GM10266 (cell line): ENCODE measurements at regions not wholly inside any gene's neighbourhood (a gene's known extent, or its start where the extent isn't known, plus 50 kb on each side); places are given as distances from the start of the nearest gene placed in this dataset.

Experiments used
- DNase-seq: peaks from one replicate; pipeline ENCODE4 v3.0.0; 2012; ENCODE audit errors: extremely low spot score
- CTCF ChIP-seq: IDR thresholded peaks from 2 replicates; pipeline ENCODE4 v1.5.1; 2012; ENCODE audit warnings: mild to moderate bottlenecking, low read depth; ENCODE audit not compliant: control insufficient read depth, insufficient read depth; ENCODE audit errors: missing control alignments

DNA sequence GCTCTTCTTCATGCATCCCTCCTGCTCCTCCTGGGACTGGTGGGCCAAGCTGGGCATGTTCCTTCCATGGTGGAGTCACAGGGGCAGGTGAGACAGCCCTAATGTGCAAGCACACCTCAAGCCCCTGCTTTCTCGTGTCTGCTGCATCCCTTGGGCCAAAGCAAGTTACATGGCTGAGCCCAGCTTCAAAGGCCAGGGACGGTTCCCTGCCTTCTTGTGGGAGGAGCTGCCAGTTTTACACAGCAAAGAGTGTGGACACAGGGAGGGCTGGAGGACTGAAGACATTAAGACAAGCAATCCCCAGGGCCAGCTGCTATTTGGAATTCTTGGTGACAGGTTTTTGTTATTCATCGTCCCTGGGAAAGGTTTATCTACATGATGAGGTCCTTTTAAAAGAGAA, 175.2 kb upstream of the CACNA1E start:
- DNase-seq: no peak
- TF ChIP-seq CTCF: no peak

GRCh38 chr1:181310560-181310959, 172.8 kb upstream of the CACNA1E start:
- TF ChIP-seq CTCF: no peak

DNA sequence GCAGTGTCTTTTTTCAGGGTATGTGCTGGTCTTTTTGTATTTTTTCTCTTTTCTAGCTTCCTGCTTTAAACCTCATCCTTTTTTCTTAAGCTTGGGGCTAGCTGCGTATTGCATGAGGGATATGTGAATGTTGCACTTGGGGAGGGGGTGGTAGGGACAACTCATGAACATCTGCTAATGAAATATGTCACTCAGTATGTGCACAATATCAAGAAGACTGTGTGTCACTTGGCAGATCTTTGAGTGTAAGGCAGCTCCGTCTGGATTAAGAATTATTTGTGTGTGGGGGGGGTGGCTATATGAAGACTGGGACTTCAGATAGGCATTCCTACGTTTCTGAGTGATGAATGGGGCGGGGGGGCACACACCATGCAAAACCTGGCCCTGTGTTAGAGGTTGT, 170.4 kb upstream of the CACNA1E start:
- DNase-seq: no peak
- no peak for TF ChIP-seq CTCF

More at GRCh38 chr1:181310560-181310959, 172.8 kb upstream of the CACNA1E start:
- no peak for DNase-seq

- no peak for DNase-seq
- no peak for TF ChIP-seq CTCF
Observed at GRCh38 chr1:181313466-181313865, 169.9 kb upstream of the CACNA1E start.

DNA sequence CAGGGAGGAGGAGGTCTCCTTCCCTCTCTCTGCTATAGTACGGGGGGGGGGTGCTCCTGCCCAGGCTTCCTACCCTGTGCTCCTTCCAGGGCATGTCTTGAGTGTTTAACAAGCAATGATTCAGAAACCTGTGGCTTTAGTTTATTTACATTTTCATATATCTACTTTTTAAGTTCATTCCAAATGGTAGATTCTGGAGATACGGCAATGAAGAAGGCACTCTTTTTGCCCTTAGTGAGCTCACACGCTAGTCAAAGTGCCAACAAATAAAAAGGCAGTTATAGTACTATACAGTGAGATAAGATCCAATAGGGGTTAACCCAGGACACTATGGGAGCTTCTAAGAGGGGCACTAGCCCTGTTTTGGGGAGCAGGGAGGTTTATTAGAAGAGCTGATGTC, 169.3 kb upstream of the CACNA1E start:
- no peak for DNase-seq
- no peak for TF ChIP-seq CTCF

DNA sequence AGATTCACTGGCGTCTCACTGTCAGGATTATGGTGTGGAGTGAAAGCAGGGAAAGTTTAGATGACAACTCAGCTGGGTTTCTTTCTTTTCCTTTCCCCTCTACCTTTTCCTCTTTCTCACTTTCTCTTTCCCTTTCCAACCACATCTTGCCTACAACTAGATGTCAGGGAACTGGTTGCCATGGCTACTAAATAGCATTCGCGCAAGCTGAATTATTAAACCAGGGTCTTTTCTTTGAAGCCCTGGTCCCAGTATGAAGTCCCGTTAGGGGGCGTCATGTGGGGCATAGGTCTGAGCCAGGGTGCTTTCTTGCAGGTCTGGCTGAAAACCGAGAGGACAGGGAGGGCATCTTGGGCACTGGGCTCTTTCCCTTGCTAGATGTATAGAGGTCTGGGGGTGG, 168.4 kb upstream of the CACNA1E start:
- no peak for DNase-seq
- no peak for TF ChIP-seq CTCF

DNA sequence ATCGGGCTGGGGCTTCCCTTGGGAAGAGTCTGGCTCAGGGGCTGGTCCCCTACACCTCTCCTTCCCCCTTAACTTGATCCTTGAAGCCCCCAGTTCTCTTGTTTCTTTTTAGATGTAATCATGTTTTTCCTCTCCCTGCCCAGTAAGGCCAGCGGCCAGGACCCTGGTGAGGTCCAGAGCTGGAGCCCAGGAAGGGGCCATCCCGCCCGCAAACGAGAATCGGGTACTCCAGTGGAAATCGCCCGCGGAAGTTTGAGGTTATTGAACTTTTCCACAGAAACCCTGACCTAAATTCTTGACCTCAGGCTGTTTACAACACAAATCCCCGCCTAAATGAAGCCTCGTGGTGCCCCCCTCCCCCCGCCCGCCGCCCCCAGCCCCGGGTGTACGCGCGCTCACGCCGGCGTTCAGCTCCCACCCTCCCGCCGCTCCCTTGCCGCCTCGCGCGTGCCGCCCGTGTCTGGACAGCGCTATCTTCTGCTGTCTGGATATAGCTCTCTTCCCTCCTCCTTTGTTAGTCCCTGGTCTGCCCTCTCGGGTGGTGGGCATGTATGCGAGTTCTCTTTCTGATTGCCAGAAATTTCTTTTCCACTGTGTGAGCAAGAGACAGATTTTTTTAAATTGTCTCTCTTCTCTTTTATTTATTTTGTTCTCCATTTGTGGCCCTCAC, 165.9 kb upstream of the CACNA1E start:
- no peak for TF ChIP-seq CTCF
- DNase-seq: no peak
